C1 segment of cervical spinal cord (tissue), 14 donors: ENCODE measurements at regions not wholly inside any gene's neighbourhood (a gene's known extent, or its start where the extent isn't known, plus 50 kb on each side); places are given as distances from the start of the nearest gene placed in this dataset.

Experiments used
- DNase-seq, 14 donors: peaks; one replicate each; lab custom pipeline; 2025; lab: John Stamatoyannopoulos, UW

DNA sequence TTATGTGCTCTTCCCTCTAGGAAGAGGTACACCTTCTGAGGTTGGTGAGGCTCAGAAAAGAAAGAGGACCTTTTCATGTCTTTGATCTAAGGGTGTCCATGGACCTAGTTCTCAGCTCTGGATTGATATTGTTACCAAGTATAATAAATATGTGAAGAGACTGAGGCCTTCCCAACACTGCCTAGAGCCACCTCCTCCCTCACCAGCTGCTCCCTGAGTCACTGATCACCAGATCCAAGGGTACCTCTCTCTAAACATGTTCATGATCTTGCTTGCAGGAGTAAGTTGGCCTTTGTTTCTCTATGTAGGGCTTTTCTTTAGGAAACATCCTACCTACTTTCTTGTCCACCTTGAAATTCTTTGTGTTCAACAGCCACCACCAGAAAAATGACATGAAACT, 218.8 kb upstream of the ADRA1B start:
- DNase-seq, result no peak

DNA sequence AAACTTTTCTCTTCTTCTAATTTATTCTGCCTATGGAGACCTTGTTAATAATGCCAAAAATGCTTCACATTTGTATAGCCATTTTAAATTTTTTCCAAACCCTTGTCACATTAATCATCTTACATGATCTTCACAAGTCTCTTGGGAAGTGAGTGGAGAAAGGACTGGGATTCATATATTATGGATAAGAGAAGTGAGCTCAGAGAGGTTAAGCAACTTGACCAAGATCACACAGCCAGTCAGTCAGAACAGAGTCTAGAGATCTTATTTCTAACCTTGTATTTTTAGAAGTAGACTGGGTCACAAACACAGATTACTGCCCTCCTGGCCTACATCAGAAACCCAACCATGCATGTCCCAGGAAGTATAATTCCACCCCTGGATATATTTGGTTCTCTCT, 218.0 kb upstream of the ADRA1B start:
- no peak for DNase-seq

DNA sequence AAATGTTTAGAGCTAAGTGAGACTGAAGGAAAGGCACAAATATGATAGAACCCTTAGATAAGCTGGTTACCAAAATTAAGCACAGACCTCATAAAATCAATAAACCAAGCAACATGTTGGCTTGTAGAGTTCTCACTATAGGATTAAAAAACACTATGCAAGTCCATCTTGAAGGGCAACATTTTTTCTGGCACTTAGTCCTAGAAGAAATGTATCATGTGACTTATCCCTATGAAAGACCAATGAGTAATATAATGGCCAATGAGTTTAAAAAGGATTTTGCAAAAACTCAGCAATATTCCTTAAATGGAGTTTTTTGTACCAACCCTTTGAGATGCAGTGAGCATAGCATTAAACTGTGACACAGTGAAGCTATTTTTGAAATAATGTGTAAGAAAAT, 216.3 kb upstream of the ADRA1B start:
- no peak for DNase-seq

DNA sequence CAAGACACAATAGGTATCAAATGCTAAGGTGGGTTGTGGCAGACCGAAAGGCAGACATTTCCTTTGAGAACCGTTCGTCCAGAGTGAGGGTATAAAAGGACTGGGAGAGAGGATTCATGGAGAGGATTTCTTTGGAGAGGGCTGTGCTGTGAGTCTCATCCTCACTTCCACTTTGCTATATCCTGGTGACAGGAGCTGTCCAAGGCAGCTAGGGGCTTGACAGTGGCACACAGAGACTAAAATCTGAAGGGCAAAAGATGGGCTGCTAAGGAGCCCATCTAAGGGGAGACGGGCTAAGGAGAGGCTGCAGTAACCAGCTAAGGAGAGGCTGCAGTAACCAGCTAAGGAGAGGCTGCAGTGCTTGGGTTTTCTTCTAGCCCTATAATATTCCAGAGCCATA, 214.0 kb upstream of the ADRA1B start:
- DNase-seq, result no peak

DNA sequence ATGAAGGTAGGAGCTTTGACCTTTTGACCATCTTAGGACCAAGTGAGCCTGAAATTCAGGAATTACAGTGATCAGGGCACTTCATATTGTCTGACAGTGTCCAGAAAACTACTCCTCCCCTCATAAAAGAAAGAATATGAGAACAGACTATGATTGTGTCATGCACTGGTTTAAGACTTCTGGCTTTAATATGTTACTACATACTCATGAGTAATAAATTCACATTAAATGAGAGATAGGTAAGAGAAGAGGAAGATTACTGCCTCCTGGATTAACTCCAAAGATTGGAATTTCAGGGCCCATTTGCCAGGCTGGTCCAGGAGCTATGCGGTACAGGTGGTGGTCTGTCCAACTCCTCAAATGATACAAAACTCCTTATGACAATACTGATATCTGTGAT, 213.5 kb upstream of the ADRA1B start:
- no peak for DNase-seq

DNA sequence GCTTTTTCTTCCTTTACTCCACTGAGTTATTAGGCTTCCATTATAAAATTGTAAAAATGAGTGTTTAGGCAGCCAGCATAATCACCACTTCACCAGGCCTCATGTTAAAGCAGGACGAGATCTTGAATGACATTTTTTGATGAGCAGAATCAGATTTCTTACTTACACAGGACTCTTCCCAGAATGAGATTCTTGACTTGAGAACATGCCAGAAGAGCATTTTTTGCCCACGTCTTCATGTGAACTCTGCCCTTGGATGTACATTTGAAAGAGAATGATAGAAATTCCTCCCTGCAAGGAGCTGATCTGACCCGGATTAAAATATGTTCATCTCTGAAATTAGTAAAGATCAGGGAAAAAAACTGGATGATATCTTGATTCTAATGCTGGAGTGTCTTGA, 212.1 kb upstream of the ADRA1B start:
- no peak for DNase-seq

DNA sequence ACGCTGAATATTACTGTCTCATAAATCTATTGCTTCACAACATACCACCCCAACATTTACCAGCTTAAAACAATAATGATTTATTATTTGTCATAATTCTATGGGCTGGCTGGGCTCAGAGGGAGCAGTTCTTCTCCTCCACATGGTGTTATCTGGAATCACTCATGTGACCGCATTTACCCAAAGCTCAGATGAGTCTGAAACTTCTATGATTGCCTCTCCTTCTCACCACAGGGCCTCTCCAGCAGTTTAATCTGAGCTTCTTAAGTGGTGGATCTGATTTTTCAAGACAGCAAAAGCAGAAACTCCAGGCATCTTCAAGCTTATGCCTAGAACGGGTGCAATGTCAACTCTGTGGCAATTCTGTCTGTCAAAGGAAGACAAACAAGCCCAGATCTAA, 210.3 kb upstream of the ADRA1B start:
- no peak for DNase-seq

DNA sequence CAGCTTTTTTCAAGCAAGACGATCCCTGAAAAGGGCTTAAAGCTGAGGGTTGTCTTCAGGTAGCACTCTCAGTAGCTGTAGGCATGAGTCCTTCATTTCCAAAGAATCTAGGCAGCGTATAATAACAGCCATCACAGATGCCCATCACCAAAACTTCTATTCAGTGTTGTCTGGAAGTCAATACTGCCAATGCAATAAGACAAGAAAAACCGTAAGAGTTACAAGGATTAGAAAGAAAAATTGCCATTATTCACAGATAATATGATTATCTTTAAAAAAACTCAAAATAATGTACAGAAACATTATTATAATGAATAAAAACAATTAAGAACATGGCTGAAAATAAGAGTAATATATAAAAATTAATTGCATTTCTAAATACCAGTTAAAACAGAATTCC, 208.2 kb upstream of the ADRA1B start:
- no peak for DNase-seq

DNA sequence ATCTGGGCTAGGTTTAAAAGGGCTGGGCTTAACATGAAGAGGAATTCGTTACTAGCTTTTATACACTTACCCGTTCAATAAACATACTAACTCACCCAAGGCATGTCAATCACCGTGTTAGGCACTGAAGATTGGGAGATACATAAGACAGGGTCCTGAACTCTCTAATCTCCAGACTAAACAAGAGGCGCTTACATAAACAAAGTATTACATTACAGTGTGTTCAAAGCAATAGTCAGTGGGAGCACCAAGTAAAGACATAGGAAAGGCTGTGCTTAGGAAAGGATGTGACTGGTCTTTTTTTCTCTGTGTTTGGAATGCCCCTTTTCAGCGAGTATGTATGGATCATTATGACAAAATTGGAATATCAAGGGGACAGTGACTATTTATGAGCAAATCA, 203.6 kb upstream of the ADRA1B start:
- no peak for DNase-seq

DNA sequence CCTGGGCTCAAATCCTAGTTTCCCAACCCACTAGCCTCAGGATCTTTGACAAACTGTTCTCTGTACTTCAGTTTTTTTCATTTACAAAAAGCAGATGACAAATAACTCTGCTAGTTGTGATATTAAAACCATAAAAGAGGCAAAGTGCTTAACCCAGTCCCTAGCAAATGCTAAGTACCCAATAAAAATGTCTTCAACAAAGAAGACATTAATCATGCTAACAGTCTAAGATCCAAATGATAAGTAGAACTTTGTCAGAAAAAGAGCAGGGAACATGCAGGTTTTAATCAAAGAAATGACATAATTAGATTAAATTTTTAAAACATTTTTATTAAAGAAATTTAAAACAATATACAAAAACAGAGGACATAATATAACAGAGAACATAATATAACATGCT, 203.0 kb upstream of the ADRA1B start:
- DNase-seq, result no peak

DNA sequence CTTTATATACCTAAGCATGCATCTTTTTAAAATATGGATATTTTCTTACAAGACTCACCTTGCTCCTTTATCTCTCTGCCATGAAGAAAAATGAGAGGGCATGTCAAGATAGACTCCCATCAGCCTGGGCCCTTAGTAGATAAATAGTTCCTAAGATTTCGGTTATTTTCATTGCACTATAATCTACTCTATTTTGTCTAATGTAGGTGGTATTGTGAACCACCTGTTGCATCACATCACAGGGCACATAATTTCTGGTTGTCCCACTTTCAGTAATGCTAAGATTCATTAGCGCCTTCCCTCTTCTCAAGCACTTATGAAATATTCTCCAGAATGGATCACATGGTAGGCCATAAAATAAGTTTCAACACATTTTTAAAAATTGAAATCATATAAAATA, 202.5 kb upstream of the ADRA1B start:
- no peak for DNase-seq

DNA sequence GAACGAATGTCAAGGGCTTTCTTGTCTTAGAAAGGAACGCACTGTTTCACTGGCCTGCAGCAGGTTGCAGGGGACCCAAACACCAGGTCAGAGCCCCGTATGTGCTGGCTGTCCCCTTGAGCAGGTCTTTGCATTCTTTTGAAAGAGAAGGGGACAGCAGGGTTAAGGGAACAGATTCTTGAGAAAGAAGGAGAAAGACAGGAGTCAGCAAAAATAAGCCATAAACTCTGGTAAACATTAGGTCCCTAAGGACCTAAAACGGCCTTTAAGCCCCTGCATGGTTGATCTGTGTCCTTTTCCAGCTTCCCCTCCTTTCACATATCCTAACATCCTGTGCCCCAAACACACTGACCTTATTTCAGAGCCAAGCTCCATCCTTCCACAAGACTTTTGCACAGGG, 190.8 kb upstream of the ADRA1B start:
- DNase-seq, result no peak

DNA sequence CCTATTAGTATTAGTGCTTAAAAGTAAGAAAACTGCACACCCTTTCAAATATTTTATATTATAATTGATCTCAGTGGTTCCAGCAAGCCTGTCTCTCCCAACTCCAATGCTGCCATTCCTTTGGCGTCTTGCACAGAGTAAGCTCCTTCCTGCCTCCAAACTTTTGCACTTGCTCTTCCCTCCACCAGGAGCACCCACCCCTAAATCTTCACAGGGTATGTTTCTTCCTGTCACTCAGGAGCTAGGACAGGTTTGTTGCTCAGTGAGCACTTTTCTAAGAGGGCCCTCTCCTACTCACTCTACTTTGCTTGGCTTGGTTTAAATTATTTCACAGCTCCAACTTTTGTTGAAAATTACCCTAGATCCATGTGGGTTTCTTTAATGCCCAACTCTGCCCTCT, 189.1 kb upstream of the ADRA1B start:
- no peak for DNase-seq

DNA sequence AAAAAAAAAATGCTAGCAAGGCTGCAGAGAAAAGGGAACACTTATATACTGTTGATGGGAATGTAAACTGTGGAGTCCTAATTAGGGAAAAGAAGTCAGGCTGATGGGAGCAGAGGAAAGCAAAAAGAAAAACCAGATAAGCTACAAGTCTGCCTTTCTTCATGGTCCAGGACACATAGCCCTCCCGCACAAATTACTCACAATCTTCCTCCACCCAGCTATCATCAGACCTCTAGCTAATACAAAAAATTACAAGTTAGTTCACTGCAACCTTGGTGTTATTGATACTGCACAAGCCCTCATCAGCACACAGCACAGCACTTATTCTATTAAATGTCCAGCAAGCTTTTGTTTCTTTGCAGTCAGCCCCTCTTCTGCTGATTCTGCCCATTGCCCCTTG, 186.0 kb upstream of the ADRA1B start:
- no peak for DNase-seq

DNA sequence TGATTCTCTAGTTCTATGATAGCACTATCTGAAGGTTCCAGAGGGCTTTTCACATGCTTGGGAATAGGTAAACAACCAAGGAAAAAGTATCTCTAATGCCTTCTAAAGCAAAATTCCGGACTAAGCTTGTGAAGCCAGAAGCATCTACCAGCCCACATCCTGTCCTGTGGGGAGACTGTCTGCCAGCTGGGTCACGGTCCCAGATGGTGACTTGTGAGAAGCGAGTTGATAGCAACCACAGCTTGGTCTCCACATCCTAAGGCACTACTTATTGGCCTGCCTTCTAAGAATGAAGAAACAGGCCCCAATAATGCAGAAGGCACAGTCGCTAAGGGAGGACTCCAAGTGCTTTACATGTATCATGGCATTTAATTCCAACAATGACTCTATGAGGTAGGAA, 184.1 kb upstream of the ADRA1B start:
- no peak for DNase-seq

DNA sequence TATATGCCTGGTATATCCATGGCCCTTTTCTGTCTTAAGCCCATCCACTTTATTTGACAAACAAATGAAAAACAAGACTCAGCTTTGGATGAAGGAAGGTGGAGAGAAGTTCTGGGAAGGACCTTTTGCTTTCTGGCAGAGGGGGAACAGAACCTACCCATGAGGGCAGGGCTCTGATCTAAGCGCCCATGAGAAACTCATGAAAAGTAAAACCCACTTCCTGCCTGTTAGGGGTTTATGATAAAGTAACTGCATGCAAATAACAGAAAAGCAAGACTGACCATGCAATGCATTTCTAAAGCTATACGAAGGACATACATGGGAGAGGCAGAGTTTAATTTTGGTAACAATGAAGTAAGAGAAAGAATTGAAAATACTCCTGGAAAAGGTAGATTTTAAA, 181.9 kb upstream of the ADRA1B start:
- no peak for DNase-seq

DNA sequence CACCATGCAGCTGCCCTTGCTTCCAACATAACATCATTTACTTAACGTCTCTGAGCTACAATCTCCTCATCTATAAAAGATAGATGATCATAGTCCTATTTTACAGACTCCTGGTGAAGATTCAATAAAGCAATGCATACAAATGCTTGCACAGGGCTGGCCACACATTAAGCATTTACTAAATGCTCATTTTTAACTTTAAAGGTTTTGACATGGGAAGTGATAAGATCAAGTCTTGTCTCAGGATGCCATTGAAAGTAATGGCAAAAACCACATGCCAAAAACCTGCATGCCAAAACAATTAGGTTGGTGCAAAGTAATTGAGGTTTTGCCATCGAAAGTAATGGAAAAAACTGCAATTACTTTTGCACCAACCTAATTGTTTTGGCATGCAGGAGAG, 181.2 kb upstream of the ADRA1B start:
- DNase-seq, result no peak

DNA sequence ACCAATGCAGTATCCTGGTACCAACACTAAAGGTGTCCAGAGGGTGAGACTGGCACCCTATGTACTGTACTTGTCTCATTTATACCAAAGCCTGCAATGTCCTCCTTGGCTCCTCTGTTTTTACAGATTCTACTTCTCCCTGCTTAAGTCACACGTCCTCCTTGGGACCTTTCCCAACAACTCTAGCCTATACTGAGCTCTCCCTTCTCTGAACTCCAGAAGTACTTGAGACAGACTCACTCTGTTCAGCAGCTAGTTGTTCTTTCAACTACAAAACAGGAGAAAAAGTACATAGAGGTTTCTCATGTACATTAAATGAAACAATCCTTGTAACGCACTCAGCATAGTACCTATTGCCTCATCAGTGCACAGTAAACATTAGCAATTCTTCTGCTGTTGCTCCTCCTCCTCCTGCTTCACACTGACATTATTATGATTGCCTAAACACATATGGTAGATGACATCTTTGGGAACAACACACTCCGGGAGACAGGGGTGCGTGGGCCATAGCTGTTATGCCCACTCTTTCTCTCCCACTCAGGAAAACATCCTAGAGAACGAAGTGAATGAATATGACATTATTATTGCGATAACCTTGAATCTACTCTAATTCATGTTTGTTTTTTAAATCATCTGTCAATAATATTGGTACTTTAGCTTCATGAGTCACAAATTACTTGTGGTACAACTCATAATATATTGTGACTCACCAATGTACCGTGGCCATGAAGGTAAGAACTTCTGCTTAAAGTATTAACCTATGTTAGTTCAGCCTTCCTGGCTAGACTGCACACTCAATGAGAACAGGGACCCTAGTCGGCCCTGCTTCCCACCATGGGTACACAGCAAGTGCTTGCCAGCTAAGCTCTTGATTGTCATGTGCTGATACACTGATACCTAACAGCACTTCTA, 180.3 kb upstream of the ADRA1B start:
- no peak for DNase-seq

DNA sequence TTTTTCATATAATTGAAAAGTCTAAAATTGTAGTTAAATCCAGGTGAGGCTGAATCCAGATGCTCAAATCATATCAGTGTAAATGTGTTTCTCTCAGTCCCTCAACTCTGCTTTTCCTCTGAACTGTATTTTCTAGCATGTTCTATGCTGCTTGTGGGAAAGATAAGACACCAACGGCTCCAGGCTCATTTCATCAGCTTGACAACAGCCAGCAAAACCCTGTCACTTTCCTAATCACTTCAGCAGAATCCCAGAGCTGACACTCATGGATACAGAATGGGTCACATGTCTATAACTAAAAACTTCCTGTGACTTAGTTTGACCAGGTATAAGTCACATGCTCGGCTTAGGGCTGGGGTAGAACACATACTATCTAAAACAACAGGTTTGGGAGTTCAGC, 179.4 kb upstream of the ADRA1B start:
- no peak for DNase-seq

DNA sequence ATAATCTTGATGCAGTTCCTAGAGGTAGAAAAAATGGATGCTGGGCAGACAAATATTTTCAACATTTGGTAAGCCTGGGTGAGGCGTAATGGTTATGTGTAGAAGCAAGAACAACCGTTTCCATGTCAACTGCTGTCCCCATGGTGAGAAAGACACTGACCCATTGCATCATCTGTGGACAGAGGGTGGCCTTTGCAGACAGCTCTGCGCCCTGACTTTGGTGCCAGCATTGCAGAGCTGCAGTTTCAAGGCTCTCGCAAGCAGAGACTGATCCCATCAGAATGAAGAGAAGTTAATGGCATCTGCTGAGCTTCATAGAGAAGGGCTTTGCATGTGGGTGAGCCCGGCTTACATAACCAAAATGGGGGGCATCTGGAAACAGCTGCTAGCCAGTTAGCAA, 179.0 kb upstream of the ADRA1B start:
- DNase-seq, result no peak

DNA sequence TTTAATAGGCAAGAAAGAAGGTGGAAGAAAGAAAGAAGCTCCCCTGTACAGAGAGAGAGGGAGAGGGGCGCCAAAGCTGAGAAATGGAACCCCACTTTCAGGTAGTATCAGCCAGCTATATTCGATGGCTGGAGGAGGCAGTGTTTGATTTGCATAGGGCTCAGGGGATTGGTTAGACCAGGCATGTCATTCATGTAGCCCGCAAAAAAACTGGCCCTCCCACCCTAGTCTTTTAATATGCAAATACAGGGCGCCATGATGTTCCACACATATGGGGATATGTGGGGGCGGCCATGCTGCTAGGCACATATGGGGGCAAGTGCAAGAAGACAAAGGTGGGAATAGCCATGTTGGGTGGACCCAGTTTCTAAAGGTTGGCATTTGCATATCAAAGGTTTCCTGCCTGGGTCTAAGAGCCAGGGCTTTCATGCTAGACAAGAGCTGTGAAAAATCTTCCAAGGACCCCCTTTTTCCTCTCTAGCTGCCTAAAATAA, 174.4 kb upstream of the ADRA1B start:
- no peak for DNase-seq

DNA sequence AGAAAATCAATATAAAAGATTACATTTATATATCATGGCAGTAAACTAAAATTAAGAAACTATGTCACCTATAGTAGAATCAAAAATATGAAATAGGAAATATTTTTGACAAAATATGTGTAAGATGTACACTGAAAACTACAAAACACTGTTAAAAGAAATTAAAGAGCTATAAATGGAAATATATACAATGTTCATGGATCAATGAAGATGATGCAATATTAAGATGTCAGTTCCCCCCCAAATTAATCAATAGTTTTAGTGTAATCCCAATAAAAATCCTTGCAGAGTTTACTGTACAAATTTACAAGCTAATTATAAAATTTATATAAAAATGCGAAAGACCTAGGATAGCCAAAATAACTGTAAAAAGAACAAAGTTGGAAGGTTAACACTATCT, 173.0 kb upstream of the ADRA1B start:
- DNase-seq, result no peak

DNA sequence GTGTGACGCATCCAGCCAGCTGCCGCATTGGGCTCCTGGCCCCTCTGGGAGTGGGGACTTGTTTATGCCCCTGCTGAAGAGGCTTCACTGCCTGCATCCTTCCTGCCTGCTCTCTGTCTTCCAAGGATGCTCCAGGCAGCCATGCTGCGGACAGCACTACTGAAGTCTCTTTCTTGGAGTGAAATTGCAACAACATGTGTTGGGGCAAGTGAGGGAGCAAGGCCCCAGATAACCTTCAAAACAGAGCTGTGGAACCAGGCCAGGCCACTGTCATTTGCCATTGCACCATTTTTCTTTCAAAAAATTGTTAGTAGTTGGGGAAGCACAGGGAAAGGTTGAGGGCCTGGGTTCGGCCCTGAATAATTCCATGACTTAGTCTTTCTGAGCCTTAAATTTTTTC, 169.6 kb upstream of the ADRA1B start:
- no peak for DNase-seq

DNA sequence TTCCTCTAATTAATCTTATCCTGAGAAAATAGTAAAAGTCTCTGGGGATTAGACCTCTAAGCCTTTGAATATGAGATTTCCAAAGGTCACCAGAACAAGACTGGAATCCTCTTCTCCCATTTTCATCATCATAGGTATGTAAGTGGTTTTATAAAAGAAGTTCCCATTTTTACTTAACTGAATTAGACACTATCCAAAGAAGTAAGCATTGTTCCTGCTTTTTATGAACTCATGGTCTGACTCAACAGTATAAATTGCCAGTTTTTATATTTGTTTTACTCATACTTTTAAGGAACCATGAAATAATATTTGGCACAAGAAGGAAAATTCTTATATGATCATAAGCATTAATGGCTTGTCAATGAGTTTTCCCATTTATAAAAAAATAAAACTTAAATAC, 167.1 kb upstream of the ADRA1B start:
- no peak for DNase-seq
